Panc1 (cell line): ENCODE measurements at regions not wholly inside any gene's neighbourhood (a gene's known extent, or its start where the extent isn't known, plus 50 kb on each side); places are given as distances from the start of the nearest gene placed in this dataset.

Experiments
- ATAC-seq: fragments of 200-7000 bp; cut with Tn5 transposase; 2 replicates; pipeline ENCODE4 v1.9.1; 2020; ENCODE audit warnings: mild to moderate bottlenecking, moderate library complexity
- BruUV-seq: library from RNA; stranded (reverse); fragments of 400-500 nt; replicated peaks from 2 replicates; lab custom pipeline; 2021; lab: Mats Ljungman, UMichigan
- CTCF ChIA-PET: fragments of 300-600 bp; sonication (Branson Sonifier 250); formaldehyde crosslinking; loops from one replicate; lab custom pipeline; 2022; ENCODE audit warnings: antibody characterized with exemption; lab: Charles Lee
- POLR2A ChIA-PET: fragments of 300-600 bp; sonication (Branson Sonifier 250); formaldehyde crosslinking; loops from one replicate; lab custom pipeline; 2022; ENCODE audit warnings: antibody characterized with exemption; lab: Charles Lee
- DNase-seq: peaks from one replicate; pipeline ENCODE4 v3.0.0-alpha.2; 2010; ENCODE audit warnings: low read depth, low spot score
- H3K27ac ChIP-seq: 2 replicates; pipeline ENCODE4 v1.5.1; 2011; ENCODE audit warnings: mild to moderate bottlenecking, low read length, inconsistent platforms
- H3K27me3 ChIP-seq: fragments of 200-500 bp; sonication (Bioruptor generic); 2 replicates; pipeline ENCODE4 v1.6.0; 2014; ENCODE audit warnings: low read length, inconsistent platforms; ENCODE audit not compliant: control insufficient read depth, insufficient read depth
- H3K36me3 ChIP-seq: fragments of 200-500 bp; sonication (Bioruptor generic); 2 replicates; pipeline ENCODE4 v1.5.1; 2014; ENCODE audit warnings: inconsistent platforms, mild to moderate bottlenecking, low read length, moderate library complexity; ENCODE audit not compliant: control insufficient read depth, insufficient read depth
- H3K4me1 ChIP-seq: 2 replicates; pipeline ENCODE4 v1.5.1; 2011; ENCODE audit warnings: inconsistent platforms, mild to moderate bottlenecking, low read length, moderate library complexity; ENCODE audit not compliant: control insufficient read depth, insufficient read depth
- H3K4me3 ChIP-seq, 2 experiments: 2 replicates each; pipeline ENCODE4 v1.5.1; 2011 to 2012; ENCODE audit warnings: low read depth in 2 of 2, low read length in 2 of 2, mild to moderate bottlenecking in 2 of 2, inconsistent platforms in 1 of 2, moderate library complexity in 1 of 2
- H3K9me3 ChIP-seq: fragments of 200-500 bp; sonication (Bioruptor generic); 2 replicates; pipeline ENCODE4 v1.5.1; 2014; ENCODE audit warnings: low read depth, mild to moderate bottlenecking, inconsistent platforms, low read length, moderate library complexity; ENCODE audit not compliant: control insufficient read depth, insufficient read depth
- CTCF ChIP-seq: fragments of 450-650 bp; IDR thresholded peaks from 2 replicates; pipeline ENCODE4 v1.5.1; 2017; ENCODE audit warnings: mild to moderate bottlenecking
- POLR2AphosphoS5 ChIP-seq: IDR thresholded peaks from 2 replicates; pipeline ENCODE4 v1.6.1; 2012; ENCODE audit warnings: mild to moderate bottlenecking, low read depth, low read length, moderate library complexity
- REST ChIP-seq, 2 experiments: IDR thresholded peaks; 2 replicates each; pipeline ENCODE4 v1.6.1; 2011 to 2012; ENCODE audit warnings: low read depth in 2 of 2, control low read depth in 1 of 2, low read length in 1 of 2, mild to moderate bottlenecking in 1 of 2, moderate library complexity in 1 of 2; ENCODE audit not compliant: insufficient read depth in 1 of 2
- SIN3A ChIP-seq: IDR thresholded peaks from 2 replicates; pipeline ENCODE4 v1.6.1; 2012; ENCODE audit warnings: low read depth, mild to moderate bottlenecking, low read length, moderate library complexity, borderline replicate concordance; ENCODE audit not compliant: insufficient read depth
- TCF7L2 ChIP-seq: IDR thresholded peaks from 2 replicates; pipeline ENCODE4 v1.6.1; 2011; ENCODE audit warnings: mild to moderate bottlenecking, low read depth, low read length, inconsistent platforms
- in situ Hi-C: cut with HindIII; loops from 2 replicates; pipeline ENCODE4 v1.10.0; 2016; ENCODE audit warnings: low sequenced_read_pairs, low pct_unique_long_range_greater_than_20kb
- intact Hi-C: fragments of 100-400 bp; cut with micrococcal nuclease; formaldehyde crosslinking; loops from one replicate; pipeline ENCODE4 v1.10.0; 2022; ENCODE audit not compliant: unreplicated experiment

GRCh38 chr17:72476134-72476533 is 355.3 kb downstream of the SOX9 start:
- POLR2A ChIA-PET: interaction anchor here (0.7 kb wide), 1 partner anchor 150 kb away, joined by 5 read pairs; no protein-coding TSS in a partner anchor
- H3K27ac ChIP-seq: peak overlapping the region; percentile 94
- peak; percentile 13 for ATAC-seq
- H3K4me1 ChIP-seq: peaks cover 77% of the 10 kb centered on the region
- H3K36me3 ChIP-seq: no peaks in the 10 kb centered on the region
- CTCF ChIA-PET: interaction anchor here (0.5 kb wide), 1 partner anchor 122 kb away, joined by 3 read pairs; no protein-coding TSS in a partner anchor
- intact Hi-C loops (no loop called here), in situ Hi-C loops (loop anchor here (25.0 kb wide), 1 partner anchor 339 kb away; no protein-coding TSS in a partner anchor)
- peak overlapping the region; percentile 7 to 38; a peak in 3 of 4 replicates for H3K4me3 ChIP-seq
- TF ChIP-seq POLR2AphosphoS5 (no peak), TCF7L2 (no peak), SIN3A (no peak), REST (IDR thresholded peaks at IDR 0.05; ENCODE audit: insufficient read depth in 1 of 2, low read depth in 2 of 2, low read length in 1 of 2) (no peak), CTCF (no peak)
- H3K9me3 ChIP-seq: no peaks in the 10 kb centered on the region
- no peak for DNase-seq
- no peaks in the 10 kb centered on the region for H3K27me3 ChIP-seq
- no TSS peak for BruUV-seq

DNA sequence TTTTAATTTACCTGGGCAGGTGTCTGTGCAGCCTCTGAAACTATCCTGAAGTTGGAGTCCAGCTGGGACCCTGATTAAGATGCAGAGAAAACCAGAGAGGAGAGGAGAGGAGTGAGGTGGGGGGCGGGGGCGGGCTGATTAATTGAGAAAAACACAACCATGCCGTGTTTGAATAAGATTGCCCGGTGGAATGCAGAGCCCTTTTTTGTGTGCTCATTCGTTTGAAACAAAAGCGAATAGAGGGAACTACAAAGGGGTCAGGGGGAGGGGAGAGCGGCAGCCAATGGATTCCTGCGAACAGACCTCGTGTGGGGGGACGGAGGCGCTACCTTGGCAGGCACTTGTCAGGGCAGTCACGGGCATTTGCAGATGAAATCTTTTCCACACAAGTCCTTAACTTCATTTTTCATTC is 355.8 kb downstream of the SOX9 start:
- ATAC-seq (peak; percentile 46), DNase-seq (no peak)
- Histone ChIP-seq H3K27me3 (no peaks in the 10 kb centered on the region), H3K36me3 (no peaks in the 10 kb centered on the region), H3K4me1 (peaks cover 73% of the 10 kb centered on the region), H3K27ac (peak overlapping the region; percentile 94), H3K4me3 (peak overlapping the region; percentile 7 to 38; a peak in 3 of 4 replicates), H3K9me3 (no peaks in the 10 kb centered on the region)
- TF ChIP-seq SIN3A: no peak
- no peak for TF ChIP-seq TCF7L2
- TF ChIP-seq REST (IDR thresholded peaks at IDR 0.05; ENCODE audit: insufficient read depth in 1 of 2, low read depth in 2 of 2, low read length in 1 of 2): no peak
- TF ChIP-seq POLR2AphosphoS5: no peak; the same call in 1 of the 2 replicates
- no peak for TF ChIP-seq CTCF
- ChIA-PET POLR2A (no interaction called here), CTCF (interaction anchor here (0.5 kb wide), 1 partner anchor 123 kb away, joined by 3 read pairs; no protein-coding TSS in a partner anchor)
- in situ Hi-C loops: loop anchor here (25.0 kb wide), 1 partner anchor 339 kb away; no protein-coding TSS in a partner anchor
- intact Hi-C loops: no loop called here
- TSS peak; percentile 8 for BruUV-seq
